Uterus (tissue), 2 donors: ENCODE measurements at regions not wholly inside any gene's neighbourhood (a gene's known extent, or its start where the extent isn't known, plus 50 kb on each side); places are given as distances from the start of the nearest gene placed in this dataset.

Experiments used
- POLR2A ChIP-seq, 2 donors: fragments of 450-650 bp; IDR thresholded peaks; one replicate each; pipeline ENCODE4 v1.6.1; 2016; ENCODE audit warnings: antibody characterized with exemption in 2 of 2, mild to moderate bottlenecking in 1 of 2, moderate library complexity in 1 of 2
- TF ChIP-seq, protein P1 (sequence below), 4 experiments: fragments of 200-600 bp in 2 of 4; fragments of 450-650 bp in 2 of 4; sonication (generic) in 2 of 4; IDR thresholded peaks; one replicate each; pipeline ENCODE4 v1.5.1; 2016 to 2019; ENCODE audit warnings: antibody characterized with exemption in 4 of 4, mild to moderate bottlenecking in 2 of 4, moderate library complexity in 1 of 4

DNA sequence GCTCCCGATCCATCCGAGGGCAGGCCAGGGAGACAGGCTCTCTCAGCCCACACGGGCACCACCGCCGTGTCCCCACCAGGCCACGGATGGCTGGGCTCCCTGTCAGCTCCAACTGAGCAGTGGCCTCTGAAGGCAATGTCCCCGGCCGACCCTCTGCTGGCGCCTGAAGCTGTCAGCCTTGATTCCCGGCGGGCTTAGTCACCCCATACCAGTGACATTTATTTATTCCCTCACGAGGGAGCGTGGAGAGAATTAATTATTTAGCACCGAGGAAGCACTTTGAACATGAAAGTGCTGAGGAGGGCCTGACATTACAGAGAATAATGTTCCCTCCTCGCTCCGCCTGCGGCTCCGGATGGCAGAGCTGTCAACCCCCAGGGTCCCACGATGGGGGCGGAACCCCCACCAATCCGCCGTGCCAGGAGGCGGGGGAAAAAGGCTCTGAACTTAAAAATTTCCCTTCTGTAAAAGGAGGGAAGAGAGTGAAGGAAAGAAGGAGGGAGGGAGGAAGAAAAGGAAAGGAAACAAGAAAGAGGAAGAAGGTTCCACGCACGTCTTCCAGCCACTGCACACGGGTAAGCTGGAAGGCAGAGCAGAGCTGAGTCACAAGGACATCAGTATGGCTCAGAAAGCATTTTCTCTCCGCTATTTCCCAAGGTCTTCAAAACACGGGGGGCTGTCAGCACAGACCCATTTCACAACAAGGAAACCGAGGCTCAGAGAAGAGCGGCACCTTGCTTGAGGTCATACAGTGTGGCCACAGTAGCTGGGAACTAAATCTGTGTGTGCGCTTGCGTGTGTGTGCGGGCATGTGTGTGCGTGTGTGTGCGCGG is 108.7 kb upstream of the NCOR2 start:
- no peak for TF ChIP-seq POLR2A (IDR thresholded peaks at IDR 0.05)
- TF ChIP-seq, protein P1, sequence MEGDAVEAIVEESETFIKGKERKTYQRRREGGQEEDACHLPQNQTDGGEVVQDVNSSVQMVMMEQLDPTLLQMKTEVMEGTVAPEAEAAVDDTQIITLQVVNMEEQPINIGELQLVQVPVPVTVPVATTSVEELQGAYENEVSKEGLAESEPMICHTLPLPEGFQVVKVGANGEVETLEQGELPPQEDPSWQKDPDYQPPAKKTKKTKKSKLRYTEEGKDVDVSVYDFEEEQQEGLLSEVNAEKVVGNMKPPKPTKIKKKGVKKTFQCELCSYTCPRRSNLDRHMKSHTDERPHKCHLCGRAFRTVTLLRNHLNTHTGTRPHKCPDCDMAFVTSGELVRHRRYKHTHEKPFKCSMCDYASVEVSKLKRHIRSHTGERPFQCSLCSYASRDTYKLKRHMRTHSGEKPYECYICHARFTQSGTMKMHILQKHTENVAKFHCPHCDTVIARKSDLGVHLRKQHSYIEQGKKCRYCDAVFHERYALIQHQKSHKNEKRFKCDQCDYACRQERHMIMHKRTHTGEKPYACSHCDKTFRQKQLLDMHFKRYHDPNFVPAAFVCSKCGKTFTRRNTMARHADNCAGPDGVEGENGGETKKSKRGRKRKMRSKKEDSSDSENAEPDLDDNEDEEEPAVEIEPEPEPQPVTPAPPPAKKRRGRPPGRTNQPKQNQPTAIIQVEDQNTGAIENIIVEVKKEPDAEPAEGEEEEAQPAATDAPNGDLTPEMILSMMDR (IDR thresholded peaks at IDR 0.05): peak in 1 of 4 experiments; percentile 9
